ENCODE measurements at regions not wholly inside any gene's neighbourhood (a gene's known extent, or its start where the extent isn't known, plus 50 kb on each side); places are given as distances from the start of the nearest gene placed in this dataset.
A peak's percentile ranks its signal among the peaks of the same experiment; 100 is the strongest.

DNA sequence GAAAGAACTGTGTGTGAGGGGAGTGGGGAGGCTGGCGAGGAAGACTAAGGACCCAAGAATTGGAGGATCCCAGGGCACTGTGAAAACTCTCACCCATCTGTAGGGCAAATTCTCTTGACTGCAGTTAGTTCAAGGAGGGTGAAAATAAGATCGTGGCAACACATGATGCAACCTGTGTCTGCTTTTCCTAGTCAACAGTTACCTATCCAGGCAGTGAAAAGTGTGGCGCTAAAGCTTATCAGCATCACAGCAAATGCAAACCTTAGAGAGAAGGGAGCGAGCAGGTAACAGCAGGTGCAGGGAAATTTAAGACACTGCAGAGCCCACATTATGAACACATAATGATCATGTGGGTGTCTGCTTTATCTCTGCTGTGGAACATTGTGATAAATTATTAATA, 97.7 kb upstream of the SGK1 start:
- H3K36me3 ChIP-seq (ENCODE audit: control insufficient read depth in 2 of 2, extremely low read depth in 1 of 2, insufficient read depth in 2 of 2, low read length in 2 of 2), result no peaks in the 10 kb centered on the region
- no peak overlapping the region for H3K4me2 ChIP-seq (ENCODE audit: insufficient read depth, low read length)
- peaks cover 16% of the 10 kb centered on the region for H3K4me1 ChIP-seq (ENCODE audit: control insufficient read depth, extremely low read depth, insufficient read depth, low read length)
- no TSS peak for BruUV-seq (replicated peaks)
- peak overlapping the region; percentile 44 for H2AFZ ChIP-seq (ENCODE audit: low read depth, low read length)
- CTCF ChIA-PET, result interaction anchor here (0.9 to 1.3 kb wide), 3 partner anchors 10 to 238 kb away, joined by 3 to 6 read pairs (median 4); no protein-coding TSS in a partner anchor
- FAIRE-seq (peak; percentile 50), DNase-seq (ENCODE audit: low read depth, low spot score) (no peak)
- TF ChIP-seq, protein P1, sequence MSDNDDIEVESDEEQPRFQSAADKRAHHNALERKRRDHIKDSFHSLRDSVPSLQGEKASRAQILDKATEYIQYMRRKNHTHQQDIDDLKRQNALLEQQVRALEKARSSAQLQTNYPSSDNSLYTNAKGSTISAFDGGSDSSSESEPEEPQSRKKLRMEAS (IDR thresholded peaks at IDR 0.05; ENCODE audit: insufficient read depth, insufficient read length), result no peak
- TF ChIP-seq, protein P2, sequence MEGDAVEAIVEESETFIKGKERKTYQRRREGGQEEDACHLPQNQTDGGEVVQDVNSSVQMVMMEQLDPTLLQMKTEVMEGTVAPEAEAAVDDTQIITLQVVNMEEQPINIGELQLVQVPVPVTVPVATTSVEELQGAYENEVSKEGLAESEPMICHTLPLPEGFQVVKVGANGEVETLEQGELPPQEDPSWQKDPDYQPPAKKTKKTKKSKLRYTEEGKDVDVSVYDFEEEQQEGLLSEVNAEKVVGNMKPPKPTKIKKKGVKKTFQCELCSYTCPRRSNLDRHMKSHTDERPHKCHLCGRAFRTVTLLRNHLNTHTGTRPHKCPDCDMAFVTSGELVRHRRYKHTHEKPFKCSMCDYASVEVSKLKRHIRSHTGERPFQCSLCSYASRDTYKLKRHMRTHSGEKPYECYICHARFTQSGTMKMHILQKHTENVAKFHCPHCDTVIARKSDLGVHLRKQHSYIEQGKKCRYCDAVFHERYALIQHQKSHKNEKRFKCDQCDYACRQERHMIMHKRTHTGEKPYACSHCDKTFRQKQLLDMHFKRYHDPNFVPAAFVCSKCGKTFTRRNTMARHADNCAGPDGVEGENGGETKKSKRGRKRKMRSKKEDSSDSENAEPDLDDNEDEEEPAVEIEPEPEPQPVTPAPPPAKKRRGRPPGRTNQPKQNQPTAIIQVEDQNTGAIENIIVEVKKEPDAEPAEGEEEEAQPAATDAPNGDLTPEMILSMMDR (IDR thresholded peaks at IDR 0.05; ENCODE audit: extremely low read depth in 1 of 2, insufficient read depth in 1 of 2, low read depth in 1 of 2, low read length in 2 of 2), result no peak
- TF ChIP-seq EZH2 (IDR thresholded peaks at IDR 0.05; ENCODE audit: borderline replicate concordance, low read depth, low read length, severe bottlenecking) (no peak), FOS (IDR thresholded peaks at IDR 0.05; ENCODE audit: borderline replicate concordance, insufficient read depth, low read length) (no peak), MYC (IDR thresholded peaks at IDR 0.05; ENCODE audit: low read depth, low read length) (no peak), POLR2A (IDR thresholded peaks at IDR 0.05; ENCODE audit: low read depth, low read length) (no peak), GATA2 (IDR thresholded peaks at IDR 0.05; ENCODE audit: insufficient read depth, insufficient read length, low read depth, low read length) (no peak), POLR2AphosphoS5 (IDR thresholded peaks at IDR 0.05; ENCODE audit: insufficient read depth, low read depth, low read length) (no peak), JUN (IDR thresholded peaks at IDR 0.05; ENCODE audit: borderline replicate concordance, insufficient read depth, insufficient read length, low read depth) (no peak)
- no peaks in the 10 kb centered on the region for H3K79me2 ChIP-seq (ENCODE audit: control insufficient read depth, insufficient read depth, low read length)
- no peak overlapping the region for H3K9ac ChIP-seq (replicated peaks; ENCODE audit: extremely low read depth, insufficient read depth, low read length)
- no peak overlapping the region for H3K27ac ChIP-seq (ENCODE audit: insufficient read depth, low read depth, low read length)
- H3K9me1 ChIP-seq (replicated peaks; ENCODE audit: control insufficient read depth, extremely low read depth, insufficient read depth, low read length), result no peaks in the 10 kb centered on the region
- H3K9me3 ChIP-seq (replicated peaks; ENCODE audit: control insufficient read depth, insufficient read depth, low read length), result no peaks in the 10 kb centered on the region
- dilution Hi-C loops (cut with MboI; ENCODE audit: extremely low pct_ligation_motif_present, low sequenced_read_pairs) (no loop called here), intact Hi-C loops (cut with micrococcal nuclease) (no loop called here)
- H3K27me3 ChIP-seq (ENCODE audit: control insufficient read depth in 2 of 2, insufficient read depth in 2 of 2, low read length in 2 of 2), result no peaks in the 10 kb centered on the region
- H4K20me1 ChIP-seq (replicated peaks; ENCODE audit: control insufficient read depth, extremely low read depth, insufficient read depth, low read length), result no peaks in the 10 kb centered on the region
- no peak overlapping the region for H3K4me3 ChIP-seq (replicated peaks in 1 of 3; ENCODE audit: insufficient read depth in 1 of 3, low read depth in 1 of 3, low read length in 3 of 3)
- POLR2A ChIA-PET, result no interaction called here

Data from endothelial cell of umbilical vein (primary cell).